ENCODE measurements at regions not wholly inside any gene's neighbourhood (a gene's known extent, or its start where the extent isn't known, plus 50 kb on each side); places are given as distances from the start of the nearest gene placed in this dataset.

DNA sequence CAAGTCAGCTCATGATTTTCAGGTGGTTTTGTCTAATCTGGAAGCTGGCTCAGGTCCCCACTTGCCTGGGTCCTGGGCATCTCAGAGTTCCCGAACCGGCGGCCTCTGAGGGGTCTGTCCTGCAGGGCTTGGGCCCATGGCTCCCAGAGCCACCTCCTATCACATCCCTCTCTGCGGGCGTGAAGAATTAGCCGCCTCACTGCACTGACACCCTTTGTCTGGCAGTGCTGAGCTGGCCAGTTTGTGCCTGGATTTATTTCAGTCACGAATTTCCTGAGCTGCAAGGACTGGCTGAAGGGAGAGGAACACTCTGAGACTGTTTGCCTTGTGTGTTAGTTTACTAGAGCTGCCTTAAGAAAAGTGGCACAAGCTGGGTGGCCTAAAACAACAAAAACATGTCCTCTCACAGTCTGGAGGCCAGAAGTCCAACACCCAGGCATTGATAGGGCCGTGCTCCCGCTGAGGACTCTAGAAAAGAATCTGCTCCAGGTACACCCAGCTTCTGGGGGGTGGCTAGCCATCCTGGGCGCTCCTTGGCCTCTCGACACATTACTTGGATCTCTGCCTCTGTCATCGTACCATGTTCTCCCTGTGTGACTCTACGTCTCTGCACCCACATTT, 217.5 kb upstream of the DYNLRB2 start:
- dilution Hi-C loops (cut with MboI; ENCODE audit: extremely low pct_ligation_motif_present, low sequenced_read_pairs) (no loop called here), intact Hi-C loops (cut with micrococcal nuclease) (no loop called here)
- TF ChIP-seq POLR2AphosphoS5 (IDR thresholded peaks at IDR 0.05; ENCODE audit: insufficient read depth, low read depth, low read length) = no peak
- no peak for TF ChIP-seq MYC (IDR thresholded peaks at IDR 0.05; ENCODE audit: low read depth, low read length)
- TF ChIP-seq JUN (IDR thresholded peaks at IDR 0.05; ENCODE audit: borderline replicate concordance, insufficient read depth, insufficient read length, low read depth) = no peak
- TF ChIP-seq EZH2 (IDR thresholded peaks at IDR 0.05; ENCODE audit: borderline replicate concordance, low read depth, low read length, severe bottlenecking) = no peak
- TF ChIP-seq, protein P1, sequence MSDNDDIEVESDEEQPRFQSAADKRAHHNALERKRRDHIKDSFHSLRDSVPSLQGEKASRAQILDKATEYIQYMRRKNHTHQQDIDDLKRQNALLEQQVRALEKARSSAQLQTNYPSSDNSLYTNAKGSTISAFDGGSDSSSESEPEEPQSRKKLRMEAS (IDR thresholded peaks at IDR 0.05; ENCODE audit: insufficient read depth, insufficient read length) = no peak
- no peak for TF ChIP-seq GATA2 (IDR thresholded peaks at IDR 0.05; ENCODE audit: insufficient read depth, insufficient read length, low read depth, low read length)
- TF ChIP-seq POLR2A (IDR thresholded peaks at IDR 0.05; ENCODE audit: low read depth, low read length) = no peak
- no peak for TF ChIP-seq FOS (IDR thresholded peaks at IDR 0.05; ENCODE audit: borderline replicate concordance, insufficient read depth, low read length)
- TF ChIP-seq, protein P2, sequence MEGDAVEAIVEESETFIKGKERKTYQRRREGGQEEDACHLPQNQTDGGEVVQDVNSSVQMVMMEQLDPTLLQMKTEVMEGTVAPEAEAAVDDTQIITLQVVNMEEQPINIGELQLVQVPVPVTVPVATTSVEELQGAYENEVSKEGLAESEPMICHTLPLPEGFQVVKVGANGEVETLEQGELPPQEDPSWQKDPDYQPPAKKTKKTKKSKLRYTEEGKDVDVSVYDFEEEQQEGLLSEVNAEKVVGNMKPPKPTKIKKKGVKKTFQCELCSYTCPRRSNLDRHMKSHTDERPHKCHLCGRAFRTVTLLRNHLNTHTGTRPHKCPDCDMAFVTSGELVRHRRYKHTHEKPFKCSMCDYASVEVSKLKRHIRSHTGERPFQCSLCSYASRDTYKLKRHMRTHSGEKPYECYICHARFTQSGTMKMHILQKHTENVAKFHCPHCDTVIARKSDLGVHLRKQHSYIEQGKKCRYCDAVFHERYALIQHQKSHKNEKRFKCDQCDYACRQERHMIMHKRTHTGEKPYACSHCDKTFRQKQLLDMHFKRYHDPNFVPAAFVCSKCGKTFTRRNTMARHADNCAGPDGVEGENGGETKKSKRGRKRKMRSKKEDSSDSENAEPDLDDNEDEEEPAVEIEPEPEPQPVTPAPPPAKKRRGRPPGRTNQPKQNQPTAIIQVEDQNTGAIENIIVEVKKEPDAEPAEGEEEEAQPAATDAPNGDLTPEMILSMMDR (IDR thresholded peaks at IDR 0.05; ENCODE audit: extremely low read depth in 1 of 2, insufficient read depth in 1 of 2, low read depth in 1 of 2, low read length in 2 of 2) = no peak
- BruUV-seq (replicated peaks) = no TSS peak
- Histone ChIP-seq H3K27ac (ENCODE audit: insufficient read depth, low read depth, low read length) (no peak overlapping the region), H3K9me3 (replicated peaks; ENCODE audit: control insufficient read depth, insufficient read depth, low read length) (no peaks in the 10 kb centered on the region), H3K79me2 (ENCODE audit: control insufficient read depth, insufficient read depth, low read length) (no peaks in the 10 kb centered on the region), H4K20me1 (replicated peaks; ENCODE audit: control insufficient read depth, extremely low read depth, insufficient read depth, low read length) (no peaks in the 10 kb centered on the region), H3K4me3 (replicated peaks in 1 of 3; ENCODE audit: insufficient read depth in 1 of 3, low read depth in 1 of 3, low read length in 3 of 3) (no peak overlapping the region), H3K27me3 (ENCODE audit: control insufficient read depth in 2 of 2, insufficient read depth in 2 of 2, low read length in 2 of 2) (no peaks in the 10 kb centered on the region), H3K36me3 (ENCODE audit: control insufficient read depth in 2 of 2, extremely low read depth in 1 of 2, insufficient read depth in 2 of 2, low read length in 2 of 2) (no peaks in the 10 kb centered on the region), H3K9ac (replicated peaks; ENCODE audit: extremely low read depth, insufficient read depth, low read length) (no peak overlapping the region), H3K4me1 (ENCODE audit: control insufficient read depth, extremely low read depth, insufficient read depth, low read length) (no peaks in the 10 kb centered on the region), H2AFZ (ENCODE audit: low read depth, low read length) (no peak overlapping the region), H3K4me2 (ENCODE audit: insufficient read depth, low read length) (no peak overlapping the region), H3K9me1 (replicated peaks; ENCODE audit: control insufficient read depth, extremely low read depth, insufficient read depth, low read length) (no peaks in the 10 kb centered on the region)
- FAIRE-seq = no peak
- ChIA-PET CTCF (no interaction called here), POLR2A (no interaction called here)
- no peak for DNase-seq (ENCODE audit: low read depth, low spot score)

Data from endothelial cell of umbilical vein (primary cell).